Ectodermal cell (in vitro differentiated cells): ENCODE measurements at regions not wholly inside any gene's neighbourhood (a gene's known extent, or its start where the extent isn't known, plus 50 kb on each side); places are given as distances from the start of the nearest gene placed in this dataset.
A peak's percentile ranks its signal among the peaks of the same experiment; 100 is the strongest.

Experiments
- H3K27ac ChIP-seq: 2 replicates; pipeline ENCODE4 v1.7.0; 2013; ENCODE audit warnings: mild to moderate bottlenecking, low read depth, low read length; ENCODE audit not compliant: insufficient read depth, poor library complexity, severe bottlenecking
- H3K27me3 ChIP-seq: 2 replicates; pipeline ENCODE4 v1.7.0; 2013; ENCODE audit warnings: mild to moderate bottlenecking, low read length; ENCODE audit not compliant: insufficient read depth, control insufficient read depth, poor library complexity, severe bottlenecking
- H3K36me3 ChIP-seq: one replicate; pipeline ENCODE4 v1.7.0; 2013; ENCODE audit warnings: low read length; ENCODE audit not compliant: control insufficient read depth, insufficient read depth
- H3K4me1 ChIP-seq: one replicate; pipeline ENCODE4 v1.7.0; 2013; ENCODE audit warnings: low read length; ENCODE audit not compliant: control insufficient read depth, insufficient read depth
- H3K4me3 ChIP-seq: 2 replicates; pipeline ENCODE4 v1.7.0; 2013; ENCODE audit warnings: low read depth, low read length, control low read depth; ENCODE audit not compliant: insufficient read depth
- H3K9me3 ChIP-seq: 2 replicates; pipeline ENCODE4 v1.7.0; 2013; ENCODE audit warnings: mild to moderate bottlenecking, low read length, moderate library complexity; ENCODE audit not compliant: control insufficient read depth
- WGBS, 2 experiments: methylation state at CpG; one replicate each; pipeline ENCODE4 v1.1.7; 2013; ENCODE audit warnings: missing lambda C conversion rate in 2 of 2; 5-methylcytosine and 5-hydroxymethylcytosine counted together

DNA sequence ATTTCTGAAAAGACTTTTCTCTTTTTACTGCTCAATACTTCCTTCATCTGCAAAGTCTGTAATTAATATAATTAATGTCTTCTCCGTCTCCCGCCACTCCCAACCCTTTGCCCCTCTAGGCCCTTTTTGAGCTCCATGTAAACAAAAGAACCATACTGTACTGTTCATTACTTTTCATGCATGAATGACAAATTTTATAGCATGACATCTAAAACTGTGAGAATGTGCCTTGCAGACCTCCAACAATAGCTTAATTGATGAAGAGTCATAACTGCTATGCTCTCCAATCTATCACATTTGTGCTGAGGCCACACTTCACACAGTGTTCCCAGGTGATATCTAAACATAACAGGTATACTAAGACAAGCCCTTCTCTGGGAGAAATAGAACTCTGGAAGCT, 1122.7 kb upstream of the ATXN7L3B start:
- Histone ChIP-seq H3K27me3 (no peaks in the 10 kb centered on the region), H3K4me1 (no peaks in the 10 kb centered on the region), H3K9me3 (peaks cover 2% of the 10 kb centered on the region), H3K4me3 (no peak overlapping the region), H3K27ac (no peak overlapping the region), H3K36me3 (no peaks in the 10 kb centered on the region)
- WGBS, 2 experiments, result 92 to 93% methylated on average over 2 of the region's 2 CpGs

DNA sequence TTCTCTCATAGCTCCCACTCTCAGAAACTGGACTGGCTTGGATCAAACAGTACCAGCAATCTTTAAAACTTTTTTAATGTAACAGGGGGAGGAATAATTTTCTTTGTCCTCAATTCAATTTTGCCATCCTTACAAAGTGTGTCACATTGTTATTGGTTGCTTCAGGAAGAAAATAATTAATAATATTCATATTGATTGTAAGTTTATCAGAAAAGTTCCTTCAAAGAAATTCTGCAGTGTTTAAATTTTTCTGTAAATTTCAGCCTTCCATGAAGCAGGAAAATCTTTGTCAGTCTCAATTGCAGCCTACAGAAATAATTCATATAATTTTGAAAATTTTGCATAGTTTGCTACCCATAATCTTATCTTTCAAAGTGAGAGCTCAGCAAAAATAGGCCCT, 1119.1 kb upstream of the ATXN7L3B start:
- no peak overlapping the region for H3K4me3 ChIP-seq
- no peaks in the 10 kb centered on the region for H3K27me3 ChIP-seq
- peaks cover 2% of the 10 kb centered on the region for H3K9me3 ChIP-seq
- no peak overlapping the region for H3K27ac ChIP-seq
- H3K4me1 ChIP-seq, result no peaks in the 10 kb centered on the region
- H3K36me3 ChIP-seq, result no peaks in the 10 kb centered on the region

GRCh38 chr12:73421832-73422231, 1115.8 kb upstream of the ATXN7L3B start:
- no peak overlapping the region for H3K4me3 ChIP-seq
- H3K27ac ChIP-seq, result no peak overlapping the region

DNA sequence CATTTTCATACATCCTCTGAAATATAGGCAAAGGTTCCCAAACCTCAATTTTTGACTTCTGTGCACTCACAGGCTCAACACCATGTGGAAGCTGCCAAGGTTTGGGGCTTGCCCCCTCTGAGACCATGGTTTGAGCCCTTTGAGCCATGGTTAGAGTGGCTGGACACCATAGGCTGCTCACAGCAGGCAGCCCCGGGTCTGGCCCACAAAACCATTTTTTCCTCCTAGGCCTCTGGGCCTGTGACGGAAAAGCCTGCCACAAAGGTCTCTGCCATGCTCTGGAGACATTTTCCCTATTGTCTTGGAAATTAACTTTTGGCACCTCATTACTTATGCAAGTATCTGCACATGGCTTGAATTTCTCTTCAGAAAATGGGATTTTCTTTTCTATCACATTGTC, 1113.2 kb upstream of the ATXN7L3B start:
- H3K36me3 ChIP-seq, result no peaks in the 10 kb centered on the region
- H3K9me3 ChIP-seq, result no peaks in the 10 kb centered on the region

More at GRCh38 chr12:73421832-73422231, 1115.8 kb upstream of the ATXN7L3B start:
- WGBS, 2 experiments, result 90 to 92% methylated on average over 5 of the region's 5 CpGs
- no peaks in the 10 kb centered on the region for H3K36me3 ChIP-seq
- no peaks in the 10 kb centered on the region for H3K9me3 ChIP-seq
- H3K4me1 ChIP-seq, result no peaks in the 10 kb centered on the region
- H3K27me3 ChIP-seq, result no peaks in the 10 kb centered on the region

DNA sequence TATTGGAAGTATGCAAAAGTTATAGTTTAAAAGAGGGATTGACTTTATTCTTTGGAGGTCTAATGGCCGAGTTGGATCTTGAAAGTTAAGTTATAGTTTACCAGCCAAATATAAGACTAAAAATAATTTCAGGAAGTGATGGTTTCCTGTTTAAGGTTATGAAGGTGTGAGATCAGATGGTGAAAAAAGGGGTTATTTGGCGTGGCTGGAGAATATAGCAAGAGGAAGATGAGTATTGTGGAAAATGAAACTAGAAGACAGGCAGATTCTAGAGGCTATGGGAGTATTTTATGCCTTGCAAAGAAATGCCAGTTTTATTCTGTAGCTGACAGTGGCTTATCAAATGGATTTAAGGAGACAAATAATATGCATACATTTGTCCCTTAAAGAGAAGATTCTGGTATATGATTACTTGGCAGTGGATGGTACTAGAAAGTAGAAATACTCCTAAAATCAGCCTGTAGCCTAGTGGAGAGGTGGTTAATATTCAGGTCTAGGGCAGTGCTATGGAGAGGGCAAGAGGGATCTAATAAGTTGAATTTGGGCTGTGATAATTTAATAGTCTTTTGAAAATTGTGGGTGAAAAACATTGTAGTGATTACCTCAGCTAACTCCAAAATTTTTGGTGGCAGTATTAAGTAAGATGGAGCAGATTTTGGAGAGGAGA, 1091.8 kb upstream of the ATXN7L3B start:
- no peak overlapping the region for H3K4me3 ChIP-seq
- no peaks in the 10 kb centered on the region for H3K36me3 ChIP-seq
- no peak overlapping the region for H3K27ac ChIP-seq
- no peaks in the 10 kb centered on the region for H3K4me1 ChIP-seq
- no peaks in the 10 kb centered on the region for H3K27me3 ChIP-seq
- no peaks in the 10 kb centered on the region for H3K9me3 ChIP-seq
- 81 to 96% methylated on average over 2 of the region's 2 CpGs for WGBS, 2 experiments

More for the DNA sequence above, 1113.2 kb upstream of the ATXN7L3B start:
- WGBS, 2 experiments, result 71 to 75% methylated on average over 2 of the region's 2 CpGs
- H3K4me3 ChIP-seq, result no peak overlapping the region
- no peaks in the 10 kb centered on the region for H3K4me1 ChIP-seq
- no peak overlapping the region for H3K27ac ChIP-seq
- no peaks in the 10 kb centered on the region for H3K27me3 ChIP-seq

GRCh38 chr12:73452672-73453469, 1084.8 kb upstream of the ATXN7L3B start:
- Histone ChIP-seq H3K4me1 (no peaks in the 10 kb centered on the region), H3K27me3 (no peaks in the 10 kb centered on the region), H3K9me3 (no peaks in the 10 kb centered on the region), H3K36me3 (no peaks in the 10 kb centered on the region), H3K4me3 (no peak overlapping the region), H3K27ac (no peak overlapping the region)
- 83 to 93% methylated on average over 3 of the region's 3 CpGs for WGBS, 2 experiments

DNA sequence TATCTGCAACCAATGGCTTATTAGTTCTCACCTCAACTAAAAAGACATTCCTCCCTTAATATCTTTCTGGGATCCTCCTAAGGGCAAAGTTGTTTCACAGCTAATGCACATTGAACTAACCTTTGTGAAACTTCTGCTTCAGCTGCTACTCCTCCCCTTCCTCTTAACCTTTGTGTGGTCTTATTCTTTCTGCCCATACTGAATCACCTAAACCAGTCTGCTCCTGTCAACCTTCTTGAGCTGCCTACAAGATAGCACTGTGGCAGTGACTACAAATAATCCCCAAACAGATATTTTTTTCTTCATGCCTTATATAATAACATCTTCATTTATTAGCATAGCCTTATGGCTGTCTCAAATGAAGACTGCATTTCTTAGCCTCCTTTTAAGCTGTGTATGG, 1077.4 kb upstream of the ATXN7L3B start:
- no peak overlapping the region for H3K4me3 ChIP-seq
- no peaks in the 10 kb centered on the region for H3K27me3 ChIP-seq
- no peaks in the 10 kb centered on the region for H3K36me3 ChIP-seq
- H3K27ac ChIP-seq, result no peak overlapping the region
- H3K4me1 ChIP-seq, result no peaks in the 10 kb centered on the region
- no peaks in the 10 kb centered on the region for H3K9me3 ChIP-seq

GRCh38 chr12:73465106-73465505, 1072.5 kb upstream of the ATXN7L3B start:
- Histone ChIP-seq H3K27ac (peak overlapping the region; percentile 45), H3K9me3 (no peaks in the 10 kb centered on the region), H3K4me1 (no peaks in the 10 kb centered on the region), H3K27me3 (no peaks in the 10 kb centered on the region), H3K4me3 (no peak overlapping the region), H3K36me3 (no peaks in the 10 kb centered on the region)
- WGBS, 2 experiments, result 41 to 46% methylated on average over 4 of the region's 4 CpGs

DNA sequence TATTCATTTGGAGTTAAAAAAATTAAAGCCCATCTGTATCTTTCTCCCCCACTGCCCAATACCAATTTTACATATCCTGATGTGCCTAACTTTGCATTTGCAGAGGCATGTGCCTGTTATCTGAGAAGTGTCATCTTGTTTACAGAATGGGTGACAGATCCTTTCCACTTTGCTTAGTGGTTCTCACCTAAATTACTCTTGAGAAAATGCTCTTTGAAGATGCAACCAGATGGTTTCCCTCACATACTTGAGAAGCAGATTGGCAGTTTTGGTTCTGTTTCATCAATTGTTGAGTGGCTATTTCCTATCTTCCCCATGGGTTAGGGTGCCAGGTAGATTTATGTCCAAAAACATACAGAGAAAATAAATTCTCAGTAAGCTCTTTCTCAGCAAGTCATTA, 1051.4 kb upstream of the ATXN7L3B start:
- H3K9me3 ChIP-seq, result no peaks in the 10 kb centered on the region
- no peak overlapping the region for H3K27ac ChIP-seq
- H3K36me3 ChIP-seq, result no peaks in the 10 kb centered on the region
- H3K27me3 ChIP-seq, result no peaks in the 10 kb centered on the region
- no peaks in the 10 kb centered on the region for H3K4me1 ChIP-seq
- H3K4me3 ChIP-seq, result no peak overlapping the region

GRCh38 chr12:73506611-73507010, 1031.0 kb upstream of the ATXN7L3B start:
- Histone ChIP-seq H3K9me3 (no peaks in the 10 kb centered on the region), H3K27ac (no peak overlapping the region), H3K4me1 (no peaks in the 10 kb centered on the region), H3K36me3 (no peaks in the 10 kb centered on the region), H3K27me3 (no peaks in the 10 kb centered on the region), H3K4me3 (no peak overlapping the region)
- WGBS, 2 experiments, result 14 to 15% methylated on average over 1 of the region's 1 CpG
